Gastrocnemius medialis (tissue), 4 donors: ENCODE measurements at regions not wholly inside any gene's neighbourhood (a gene's known extent, or its start where the extent isn't known, plus 50 kb on each side); places are given as distances from the start of the nearest gene placed in this dataset.

Source experiments
- POLR2A ChIP-seq, 2 donors: fragments of 450-650 bp; IDR thresholded peaks; one replicate each; pipeline ENCODE4 v1.6.1; 2017; ENCODE audit warnings: antibody characterized with exemption in 2 of 2, mild to moderate bottlenecking in 2 of 2, moderate library complexity in 2 of 2
- TF ChIP-seq, protein P1 (sequence below), 5 experiments: fragments of 450-650 bp in 3 of 5; fragments of 200-600 bp in 2 of 5; sonication (generic) in 2 of 5; IDR thresholded peaks in 4 of 5; conservative IDR thresholded peaks in 1 of 5; 1 replicate in 4 of 5; 2 replicates in 1 of 5; pipeline ENCODE4 v1.5.1; 2016 to 2019; ENCODE audit warnings: antibody characterized with exemption in 5 of 5, mild to moderate bottlenecking in 3 of 5, moderate library complexity in 3 of 5

DNA sequence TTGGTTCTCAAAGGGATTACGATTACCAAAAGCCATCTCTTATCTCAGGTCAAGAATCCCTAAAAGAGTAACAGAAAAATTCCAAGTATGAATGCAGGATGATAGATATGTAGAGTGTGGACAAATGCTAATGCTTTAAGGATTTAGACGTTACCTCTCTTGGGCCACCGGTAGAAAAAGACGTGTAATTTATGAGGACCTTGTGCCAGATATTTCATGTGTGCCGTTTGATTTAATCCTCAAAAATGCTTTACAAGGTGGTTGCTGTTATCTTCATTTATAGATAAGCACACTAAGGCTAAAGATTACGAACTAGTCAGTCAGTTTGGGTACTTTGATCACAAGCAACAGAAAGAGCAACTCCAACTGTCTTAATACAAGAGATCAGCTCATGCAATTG, 370.8 kb upstream of the JAG1 start:
- TF ChIP-seq, protein P1, sequence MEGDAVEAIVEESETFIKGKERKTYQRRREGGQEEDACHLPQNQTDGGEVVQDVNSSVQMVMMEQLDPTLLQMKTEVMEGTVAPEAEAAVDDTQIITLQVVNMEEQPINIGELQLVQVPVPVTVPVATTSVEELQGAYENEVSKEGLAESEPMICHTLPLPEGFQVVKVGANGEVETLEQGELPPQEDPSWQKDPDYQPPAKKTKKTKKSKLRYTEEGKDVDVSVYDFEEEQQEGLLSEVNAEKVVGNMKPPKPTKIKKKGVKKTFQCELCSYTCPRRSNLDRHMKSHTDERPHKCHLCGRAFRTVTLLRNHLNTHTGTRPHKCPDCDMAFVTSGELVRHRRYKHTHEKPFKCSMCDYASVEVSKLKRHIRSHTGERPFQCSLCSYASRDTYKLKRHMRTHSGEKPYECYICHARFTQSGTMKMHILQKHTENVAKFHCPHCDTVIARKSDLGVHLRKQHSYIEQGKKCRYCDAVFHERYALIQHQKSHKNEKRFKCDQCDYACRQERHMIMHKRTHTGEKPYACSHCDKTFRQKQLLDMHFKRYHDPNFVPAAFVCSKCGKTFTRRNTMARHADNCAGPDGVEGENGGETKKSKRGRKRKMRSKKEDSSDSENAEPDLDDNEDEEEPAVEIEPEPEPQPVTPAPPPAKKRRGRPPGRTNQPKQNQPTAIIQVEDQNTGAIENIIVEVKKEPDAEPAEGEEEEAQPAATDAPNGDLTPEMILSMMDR (IDR thresholded peaks at IDR 0.05 in 4 of 5, conservative IDR thresholded peaks at IDR 0.05 in 1 of 5) = no peak
- TF ChIP-seq POLR2A (IDR thresholded peaks at IDR 0.05) = no peak
